ENCODE measurements at regions not wholly inside any gene's neighbourhood (a gene's known extent, or its start where the extent isn't known, plus 50 kb on each side); places are given as distances from the start of the nearest gene placed in this dataset.

GRCh38 chr22:49152127-49152938, 675.3 kb downstream of the BRD1 start:
- no peak for DNase-seq

GRCh38 chr22:49151256-49152126, 676.2 kb downstream of the BRD1 start:
- no peak for DNase-seq

GRCh38 chr22:49150801-49151221, 676.9 kb downstream of the BRD1 start:
- no peak for DNase-seq

GRCh38 chr22:49149721-49150608, 677.7 kb downstream of the BRD1 start:
- DNase-seq = no peak

- DNase-seq = no peak
Measured at GRCh38 chr22:49148895-49149418, 678.7 kb downstream of the BRD1 start.

- DNase-seq = no peak
Measured at GRCh38 chr22:49147617-49148175, 680.0 kb downstream of the BRD1 start.

- no peak for DNase-seq
Measured at GRCh38 chr22:49147171-49147570, 680.5 kb downstream of the BRD1 start.

GRCh38 chr22:49146511-49146910, 681.2 kb downstream of the BRD1 start:
- DNase-seq = no peak

GRCh38 chr22:49143812-49144211, 683.9 kb downstream of the BRD1 start:
- DNase-seq = no peak

GRCh38 chr22:49142891-49143290, 684.8 kb downstream of the BRD1 start:
- no peak for DNase-seq

- DNase-seq = no peak
Measured at GRCh38 chr22:49142296-49142695, 685.4 kb downstream of the BRD1 start.

GRCh38 chr22:49141761-49142160, 685.9 kb downstream of the BRD1 start:
- no peak for DNase-seq

- no peak for DNase-seq
Measured at GRCh38 chr22:49140911-49141665, 686.6 kb downstream of the BRD1 start.

- DNase-seq = no peak
Measured at GRCh38 chr22:49139492-49140151, 688.1 kb downstream of the BRD1 start.

- DNase-seq = no peak
Measured at GRCh38 chr22:49138250-49138790, 689.4 kb downstream of the BRD1 start.

- DNase-seq = no peak
Measured at GRCh38 chr22:49137206-49137840, 690.4 kb downstream of the BRD1 start.

- DNase-seq = no peak
Measured at GRCh38 chr22:49136816-49137180, 690.9 kb downstream of the BRD1 start.

- DNase-seq = no peak
Measured at GRCh38 chr22:49136041-49136815, 691.4 kb downstream of the BRD1 start.

Measured in amygdala (tissue), 56 donors.